NCI-H187 (cell line): ENCODE measurements at regions not wholly inside any gene's neighbourhood (a gene's known extent, or its start where the extent isn't known, plus 50 kb on each side); places are given as distances from the start of the nearest gene placed in this dataset.
"Not testable (repeated sequence)": the region's sequence is repeated elsewhere in the genome, so short reads cannot be mapped to it uniquely, and the experiment has no call there.

Experiments used
- DNase-seq, 2 experiments: peaks; one replicate each; lab custom pipeline; 2025; lab: John Stamatoyannopoulos, UW

GRCh38 chr9:74016004-74016403 lies 481.1 kb upstream of the RORB start:
- DNase-seq = no peak

GRCh38 chr9:74025402-74025925 lies 471.7 kb upstream of the RORB start:
- no peak for DNase-seq

GRCh38 chr9:74032421-74032820 lies 464.7 kb upstream of the RORB start:
- no peak for DNase-seq

GRCh38 chr9:74035786-74036185 lies 461.3 kb upstream of the RORB start:
- no peak for DNase-seq

GRCh38 chr9:74036549-74037231 lies 460.4 kb upstream of the RORB start:
- no peak for DNase-seq

- DNase-seq = no peak
Observed at GRCh38 chr9:74037274-74037673, 459.9 kb upstream of the RORB start.

GRCh38 chr9:74041588-74041987 lies 455.5 kb upstream of the RORB start:
- no peak for DNase-seq

GRCh38 chr9:74044844-74045243 lies 452.3 kb upstream of the RORB start:
- no peak for DNase-seq

- no peak for DNase-seq
Observed at GRCh38 chr9:74056023-74056422, 441.1 kb upstream of the RORB start.

GRCh38 chr9:74057051-74057450 lies 440.1 kb upstream of the RORB start:
- not testable (repeated sequence) for DNase-seq

GRCh38 chr9:74064702-74065101 lies 432.4 kb upstream of the RORB start:
- DNase-seq = no peak

- DNase-seq = no peak
Observed at GRCh38 chr9:74066128-74066527, 431.0 kb upstream of the RORB start.

GRCh38 chr9:74066605-74067004 lies 430.5 kb upstream of the RORB start:
- no peak for DNase-seq

- DNase-seq = no peak
Observed at GRCh38 chr9:74071502-74071901, 425.6 kb upstream of the RORB start.

- no peak for DNase-seq
Observed at GRCh38 chr9:74073897-74074296, 423.2 kb upstream of the RORB start.

GRCh38 chr9:74078647-74079046 lies 418.5 kb upstream of the RORB start:
- DNase-seq = no peak

- DNase-seq = not testable (repeated sequence)
Observed at GRCh38 chr9:74080652-74081051, 416.5 kb upstream of the RORB start.

GRCh38 chr9:74083681-74084433 lies 413.3 kb upstream of the RORB start:
- DNase-seq = no peak

- DNase-seq = not testable (repeated sequence)
Observed at GRCh38 chr9:74085384-74086037, 411.6 kb upstream of the RORB start.

GRCh38 chr9:74090921-74091320 lies 406.2 kb upstream of the RORB start:
- DNase-seq = not testable (repeated sequence)

- no peak for DNase-seq
Observed at GRCh38 chr9:74092491-74092834, 404.7 kb upstream of the RORB start.

- not testable (repeated sequence) for DNase-seq
Observed at GRCh38 chr9:74094037-74094436, 403.1 kb upstream of the RORB start.

GRCh38 chr9:74094766-74095165 lies 402.4 kb upstream of the RORB start:
- no peak for DNase-seq
